ENCODE measurements at regions not wholly inside any gene's neighbourhood (a gene's known extent, or its start where the extent isn't known, plus 50 kb on each side); places are given as distances from the start of the nearest gene placed in this dataset.

- no peak for TF ChIP-seq CTCF (conservative IDR thresholded peaks at IDR 0.05; ENCODE audit: low read depth, low read length)
- no peak overlapping the region for H3K4me3 ChIP-seq (ENCODE audit: low read depth, low read length)
- DNase-seq (ENCODE audit: low read depth): no peak
Observed at GRCh38 chr3:98966862-98967546, 65.5 kb upstream of the DCBLD2 start.

GRCh38 chr3:98966434-98966833 lies 64.9 kb upstream of the DCBLD2 start:
- DNase-seq (ENCODE audit: low read depth): no peak
- no peak for TF ChIP-seq CTCF (conservative IDR thresholded peaks at IDR 0.05; ENCODE audit: low read depth, low read length)
- no peak overlapping the region for H3K4me3 ChIP-seq (ENCODE audit: low read depth, low read length)

DNA sequence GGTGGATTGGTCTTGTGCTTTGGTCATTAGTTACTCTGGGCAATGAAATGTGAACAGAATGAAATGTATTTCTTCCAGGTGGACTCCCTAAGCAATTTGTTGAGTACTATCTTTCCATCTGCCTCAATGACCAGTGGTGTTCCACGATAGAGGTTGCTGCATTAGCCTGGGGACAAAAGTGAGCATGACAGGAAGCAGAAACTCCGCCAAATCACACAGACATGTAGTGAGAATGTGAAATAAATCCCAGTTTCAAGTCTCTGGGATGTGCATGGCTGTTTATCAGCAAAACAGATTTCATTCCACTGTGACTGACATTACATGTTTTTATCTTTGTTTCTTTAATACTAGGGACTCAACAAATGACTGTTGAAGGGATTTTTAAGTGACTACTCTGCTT lies 63.3 kb upstream of the DCBLD2 start:
- DNase-seq (ENCODE audit: low read depth): no peak
- no peak overlapping the region for H3K4me3 ChIP-seq (ENCODE audit: low read depth, low read length)
- TF ChIP-seq CTCF (conservative IDR thresholded peaks at IDR 0.05; ENCODE audit: low read depth, low read length): no peak

DNA sequence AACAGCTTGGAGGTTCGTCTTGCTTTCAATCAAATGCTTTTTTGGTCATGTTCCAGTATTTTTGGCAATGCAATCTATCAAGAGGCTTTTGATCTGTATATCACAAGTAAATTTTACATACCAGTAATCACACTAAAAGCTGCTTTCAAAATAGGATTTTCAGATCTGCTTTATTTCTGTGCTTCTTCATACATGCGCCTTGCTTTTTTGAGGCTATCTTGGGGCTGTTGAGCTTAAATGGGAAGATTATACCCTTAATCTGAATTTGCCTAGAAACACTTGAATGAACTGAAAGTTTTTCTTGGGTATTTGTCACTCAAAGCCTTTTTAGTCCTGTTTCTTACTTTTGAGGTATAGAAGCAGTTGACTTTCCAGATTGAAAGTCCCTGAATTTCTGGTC lies 62.1 kb upstream of the DCBLD2 start:
- TF ChIP-seq CTCF (conservative IDR thresholded peaks at IDR 0.05; ENCODE audit: low read depth, low read length): no peak
- DNase-seq (ENCODE audit: low read depth): no peak
- H3K4me3 ChIP-seq (ENCODE audit: low read depth, low read length): no peak overlapping the region

DNA sequence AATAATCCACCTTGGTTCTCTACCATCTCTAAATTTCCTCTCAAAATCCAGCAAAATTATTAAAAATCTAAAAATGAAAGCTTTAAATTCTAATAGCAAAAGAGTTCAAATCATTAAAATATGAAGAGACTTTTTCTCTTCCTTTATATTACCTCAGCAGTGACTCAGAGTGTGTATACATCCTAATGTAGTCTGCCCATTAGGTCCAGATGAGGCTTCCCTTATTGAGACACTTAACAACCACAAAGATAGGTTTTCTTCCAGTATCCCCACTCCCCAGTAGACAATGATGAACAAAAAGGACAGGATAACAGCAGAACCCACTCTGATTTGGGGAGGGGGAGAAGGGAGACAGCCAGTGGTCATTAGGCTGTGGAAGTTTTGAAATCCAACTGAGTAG lies 61.5 kb upstream of the DCBLD2 start:
- DNase-seq (ENCODE audit: low read depth): no peak
- no peak overlapping the region for H3K4me3 ChIP-seq (ENCODE audit: low read depth, low read length)
- no peak for TF ChIP-seq CTCF (conservative IDR thresholded peaks at IDR 0.05; ENCODE audit: low read depth, low read length)

- no peak for TF ChIP-seq CTCF (conservative IDR thresholded peaks at IDR 0.05; ENCODE audit: low read depth, low read length)
- H3K4me3 ChIP-seq (ENCODE audit: low read depth, low read length): no peak overlapping the region
- DNase-seq (ENCODE audit: low read depth): peak; percentile 78
Observed at GRCh38 chr3:98962189-98962930, 60.9 kb upstream of the DCBLD2 start.

All from choroid plexus epithelial cell (primary cell).